Brain microvascular endothelial cell (primary cell): ENCODE measurements at regions not wholly inside any gene's neighbourhood (a gene's known extent, or its start where the extent isn't known, plus 50 kb on each side); places are given as distances from the start of the nearest gene placed in this dataset.
A peak's percentile ranks its signal among the peaks of the same experiment; 100 is the strongest.
"Not testable (repeated sequence)": the region's sequence is repeated elsewhere in the genome, so short reads cannot be mapped to it uniquely, and the experiment has no call there.

Experiments
- DNase-seq: peaks from one replicate; pipeline ENCODE4 v3.0.0-alpha.2; 2020
- H3K27ac ChIP-seq: fragments of 250-450 bp; sonication (Bioruptor Pico); 2 replicates; pipeline ENCODE4 v1.5.1; 2020; ENCODE audit warnings: mild to moderate bottlenecking, moderate library complexity
- H3K27me3 ChIP-seq: fragments of 250-450 bp; sonication (Bioruptor Pico); replicated peaks from 2 replicates; pipeline ENCODE4 v1.5.1; 2020; ENCODE audit warnings: mild to moderate bottlenecking
- H3K36me3 ChIP-seq: fragments of 250-450 bp; sonication (Bioruptor Pico); replicated peaks from 2 replicates; pipeline ENCODE4 v1.5.1; 2020; ENCODE audit warnings: mild to moderate bottlenecking
- H3K4me3 ChIP-seq: 2 replicates; pipeline ENCODE4 v1.5.1; 2011; ENCODE audit warnings: low read depth, mild to moderate bottlenecking, control low read depth, low read length, moderate library complexity
- CTCF ChIP-seq: IDR thresholded peaks from 2 replicates; pipeline ENCODE4 v1.5.1; 2011; ENCODE audit warnings: low read depth, mild to moderate bottlenecking, moderate library complexity, low read length, control low read depth, inconsistent platforms; ENCODE audit errors: missing control alignments
- in situ Hi-C: cut with HindIII; loops from 2 replicates; pipeline ENCODE4 v1.10.0; 2017; ENCODE audit warnings: low sequenced_read_pairs, low pct_ligation_motif_present

GRCh38 chrX:152507168-152507567, 56.1 kb upstream of the GABRA3 start:
- H3K27me3 ChIP-seq, H3K27ac ChIP-seq, DNase-seq, in situ Hi-C loops, H3K36me3 ChIP-seq, H3K4me3 ChIP-seq: not testable (repeated sequence)

GRCh38 chrX:152520653-152521052, 69.5 kb upstream of the GABRA3 start:
- Histone ChIP-seq H3K36me3 (no peaks in the 10 kb centered on the region), H3K27ac (no peak overlapping the region), H3K4me3 (no peak overlapping the region), H3K27me3 (no peaks in the 10 kb centered on the region)
- in situ Hi-C loops, result no loop called here
- no peak for DNase-seq
- TF ChIP-seq CTCF, result no peak

GRCh38 chrX:152528193-152528592, 77.1 kb upstream of the GABRA3 start:
- H3K27me3 ChIP-seq, result no peaks in the 10 kb centered on the region
- H3K36me3 ChIP-seq, result no peaks in the 10 kb centered on the region
- no peak overlapping the region for H3K27ac ChIP-seq
- TF ChIP-seq CTCF, result no peak
- no peak for DNase-seq
- H3K4me3 ChIP-seq, result no peak overlapping the region
- in situ Hi-C loops, result no loop called here

- Histone ChIP-seq H3K36me3 (no peaks in the 10 kb centered on the region), H3K27ac (no peak overlapping the region), H3K4me3 (no peak overlapping the region), H3K27me3 (no peaks in the 10 kb centered on the region)
- TF ChIP-seq CTCF, result no peak
- in situ Hi-C loops, result no loop called here
- DNase-seq, result no peak
These were observed 79.9 kb upstream of the GABRA3 start for GRCh38 chrX:152530967-152531366.

- Histone ChIP-seq H3K27ac (no peak overlapping the region), H3K4me3 (no peak overlapping the region), H3K27me3 (no peaks in the 10 kb centered on the region), H3K36me3 (no peaks in the 10 kb centered on the region)
- in situ Hi-C loops, result no loop called here
- DNase-seq, result peak; percentile 33
- no peak for TF ChIP-seq CTCF
These were observed 86.3 kb upstream of the GABRA3 start for GRCh38 chrX:152537373-152537772.

- Histone ChIP-seq H3K4me3 (no peak overlapping the region), H3K36me3 (no peaks in the 10 kb centered on the region), H3K27ac (no peak overlapping the region), H3K27me3 (no peaks in the 10 kb centered on the region)
- TF ChIP-seq CTCF, result no peak
- in situ Hi-C loops, result no loop called here
- no peak for DNase-seq
These were observed 63.8 kb upstream of the GABRQ start for GRCh38 chrX:152573866-152574265.
